Memory B cell (primary cell): ENCODE measurements at regions not wholly inside any gene's neighbourhood (a gene's known extent, or its start where the extent isn't known, plus 50 kb on each side); places are given as distances from the start of the nearest gene placed in this dataset.
"Not testable (repeated sequence)": the region's sequence is repeated elsewhere in the genome, so short reads cannot be mapped to it uniquely, and the experiment has no call there.

Source experiments
- ATAC-seq: fragments of 150-1000 bp; cut with Tn5 transposase; 2 replicates; pipeline ENCODE4 v1.10.0; 2021; ENCODE audit warnings: low read depth, mild to moderate bottlenecking, moderate library complexity
- DNase-seq, 2 donors: peaks; one replicate each; pipeline ENCODE4 v3.0.0; 2022; ENCODE audit warnings: low spot score in 2 of 2
- H3K27ac Mint-ChIP-seq: one replicate; pipeline ENCODE4 v1.8.0; 2022; ENCODE audit warnings: mild to moderate bottlenecking, moderate library complexity, mixed read lengths
- H3K27me3 Mint-ChIP-seq: one replicate; pipeline ENCODE4 v1.8.0; 2022; ENCODE audit warnings: mixed read lengths
- H3K36me3 Mint-ChIP-seq: one replicate; pipeline ENCODE4 v1.8.0; 2022; ENCODE audit warnings: mild to moderate bottlenecking, mixed read lengths
- H3K4me1 Mint-ChIP-seq: one replicate; pipeline ENCODE4 v1.8.0; 2022; ENCODE audit warnings: mixed read lengths
- H3K4me3 Mint-ChIP-seq: one replicate; pipeline ENCODE4 v1.8.0; 2022; ENCODE audit warnings: mild to moderate bottlenecking, moderate library complexity, mixed read lengths
- H3K9me3 Mint-ChIP-seq: one replicate; pipeline ENCODE4 v1.8.0; 2022; ENCODE audit warnings: mixed read lengths

DNA sequence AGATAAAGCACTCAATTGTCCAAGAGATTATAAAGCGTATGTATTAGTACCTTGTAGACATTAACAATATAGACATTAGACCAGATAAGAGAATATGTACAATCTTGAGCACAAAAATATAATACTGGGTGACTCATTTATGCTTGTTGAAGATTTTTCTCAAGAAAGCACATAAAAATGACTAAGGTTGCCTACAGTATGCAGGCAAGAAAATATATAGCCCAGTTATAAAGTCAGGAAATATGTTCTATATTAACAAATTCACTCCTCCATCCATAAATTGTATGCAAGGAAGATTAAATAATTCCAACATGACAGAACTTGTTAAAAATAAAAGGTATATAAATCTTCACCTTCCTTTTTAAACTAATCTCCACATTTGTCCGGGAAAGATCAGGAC is 356.4 kb upstream of the SLC39A10 start:
- H3K27ac Mint-ChIP-seq = no peak overlapping the region
- no peaks in the 10 kb centered on the region for H3K27me3 Mint-ChIP-seq
- H3K4me3 Mint-ChIP-seq = no peak overlapping the region
- H3K9me3 Mint-ChIP-seq = no peaks in the 10 kb centered on the region
- DNase-seq = no peak
- H3K4me1 Mint-ChIP-seq = peaks cover 2% of the 10 kb centered on the region
- no peaks in the 10 kb centered on the region for H3K36me3 Mint-ChIP-seq
- ATAC-seq = no peak

- no peak overlapping the region for H3K4me3 Mint-ChIP-seq
- ATAC-seq = no peak
- no peak for DNase-seq
- H3K27ac Mint-ChIP-seq = no peak overlapping the region
- H3K36me3 Mint-ChIP-seq = no peaks in the 10 kb centered on the region
- H3K27me3 Mint-ChIP-seq = no peaks in the 10 kb centered on the region
- peaks cover 2% of the 10 kb centered on the region for H3K4me1 Mint-ChIP-seq
- no peaks in the 10 kb centered on the region for H3K9me3 Mint-ChIP-seq
Observed at GRCh38 chr2:195299600-195299999, 357.4 kb upstream of the SLC39A10 start.

- Mint-ChIP-seq H3K27ac (no peak overlapping the region), H3K4me1 (no peaks in the 10 kb centered on the region), H3K9me3 (peaks cover 4% of the 10 kb centered on the region), H3K27me3 (no peaks in the 10 kb centered on the region), H3K36me3 (no peaks in the 10 kb centered on the region), H3K4me3 (no peak overlapping the region)
- DNase-seq (no peak), ATAC-seq (no peak)
Observed at GRCh38 chr2:195296490-195296889, 360.5 kb upstream of the SLC39A10 start.

GRCh38 chr2:195289081-195289480 is 367.9 kb upstream of the SLC39A10 start:
- Mint-ChIP-seq H3K27me3 (peaks cover 2% of the 10 kb centered on the region), H3K9me3 (peaks cover 2% of the 10 kb centered on the region), H3K4me1 (no peaks in the 10 kb centered on the region), H3K27ac (no peak overlapping the region), H3K36me3 (peaks cover 1% of the 10 kb centered on the region), H3K4me3 (no peak overlapping the region)
- ATAC-seq (no peak), DNase-seq (no peak)

- no peak overlapping the region for H3K4me3 Mint-ChIP-seq
- no peak overlapping the region for H3K27ac Mint-ChIP-seq
- DNase-seq (no peak), ATAC-seq (no peak)
- H3K27me3 Mint-ChIP-seq = no peaks in the 10 kb centered on the region
- peaks cover 3% of the 10 kb centered on the region for H3K4me1 Mint-ChIP-seq
- no peaks in the 10 kb centered on the region for H3K9me3 Mint-ChIP-seq
- H3K36me3 Mint-ChIP-seq = no peaks in the 10 kb centered on the region
Observed at GRCh38 chr2:195279840-195280427, 377.1 kb upstream of the SLC39A10 start.

GRCh38 chr2:195270466-195271039 is 386.5 kb upstream of the SLC39A10 start:
- H3K27ac Mint-ChIP-seq = no peak overlapping the region
- DNase-seq = no peak
- no peak for ATAC-seq
- H3K9me3 Mint-ChIP-seq = peaks cover 3% of the 10 kb centered on the region
- no peaks in the 10 kb centered on the region for H3K36me3 Mint-ChIP-seq
- peaks cover 4% of the 10 kb centered on the region for H3K27me3 Mint-ChIP-seq
- H3K4me1 Mint-ChIP-seq = no peaks in the 10 kb centered on the region
- H3K4me3 Mint-ChIP-seq = no peak overlapping the region

GRCh38 chr2:195269220-195269619 is 387.8 kb upstream of the SLC39A10 start:
- H3K9me3 Mint-ChIP-seq = peaks cover 3% of the 10 kb centered on the region

DNA sequence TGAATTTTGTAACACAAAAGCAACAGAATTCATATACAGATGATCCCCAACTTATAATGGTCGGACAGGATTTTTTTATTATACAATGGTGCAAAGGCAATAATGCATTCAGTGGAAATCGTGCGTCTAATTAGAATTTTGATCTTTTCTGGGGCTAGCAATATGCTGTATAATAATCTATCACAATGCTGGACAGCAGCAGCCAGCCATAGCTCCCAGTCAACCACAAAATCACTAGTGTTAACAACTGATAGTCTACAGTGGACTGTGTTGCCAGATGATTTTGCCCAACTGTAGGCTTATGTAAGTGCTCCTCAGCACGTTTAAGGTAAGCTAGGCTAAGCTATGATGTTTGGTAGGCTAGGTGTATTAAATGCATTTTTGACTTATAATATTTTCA is 399.0 kb upstream of the SLC39A10 start:
- peaks cover 1% of the 10 kb centered on the region for H3K9me3 Mint-ChIP-seq
- DNase-seq (no peak), ATAC-seq (no peak)
- H3K4me3 Mint-ChIP-seq = no peak overlapping the region
- H3K4me1 Mint-ChIP-seq = no peaks in the 10 kb centered on the region
- H3K27me3 Mint-ChIP-seq = no peaks in the 10 kb centered on the region
- no peak overlapping the region for H3K27ac Mint-ChIP-seq
- H3K36me3 Mint-ChIP-seq = peaks cover 2% of the 10 kb centered on the region

More at GRCh38 chr2:195269220-195269619, 387.8 kb upstream of the SLC39A10 start:
- ATAC-seq (no peak), DNase-seq (no peak)
- peaks cover 4% of the 10 kb centered on the region for H3K27me3 Mint-ChIP-seq
- no peak overlapping the region for H3K27ac Mint-ChIP-seq
- no peak overlapping the region for H3K4me3 Mint-ChIP-seq
- no peaks in the 10 kb centered on the region for H3K36me3 Mint-ChIP-seq
- no peaks in the 10 kb centered on the region for H3K4me1 Mint-ChIP-seq

DNA sequence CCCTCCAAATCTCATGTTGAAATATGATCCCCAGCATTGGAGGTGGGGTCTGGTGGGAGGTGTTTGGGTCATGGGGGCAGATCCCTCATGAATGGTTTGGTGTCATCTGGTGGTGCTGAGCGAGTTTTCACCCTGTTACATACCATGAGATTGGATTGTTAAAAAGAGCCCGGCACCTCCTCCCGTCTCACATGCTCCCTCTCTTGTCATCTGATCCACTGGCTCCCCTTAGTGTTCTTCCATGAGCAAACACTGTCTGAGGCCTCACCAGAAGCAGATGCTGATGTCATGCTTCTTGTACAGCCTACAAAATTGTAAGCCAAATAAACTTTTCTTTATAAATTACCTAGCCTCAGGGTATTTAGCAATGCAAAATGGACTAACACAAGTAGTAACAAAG is 405.0 kb upstream of the SLC39A10 start:
- Mint-ChIP-seq H3K4me1 (no peaks in the 10 kb centered on the region), H3K27me3 (no peaks in the 10 kb centered on the region), H3K4me3 (no peak overlapping the region), H3K27ac (no peak overlapping the region), H3K36me3 (peaks cover 2% of the 10 kb centered on the region), H3K9me3 (peaks cover 6% of the 10 kb centered on the region)
- ATAC-seq (no peak), DNase-seq (no peak)

DNA sequence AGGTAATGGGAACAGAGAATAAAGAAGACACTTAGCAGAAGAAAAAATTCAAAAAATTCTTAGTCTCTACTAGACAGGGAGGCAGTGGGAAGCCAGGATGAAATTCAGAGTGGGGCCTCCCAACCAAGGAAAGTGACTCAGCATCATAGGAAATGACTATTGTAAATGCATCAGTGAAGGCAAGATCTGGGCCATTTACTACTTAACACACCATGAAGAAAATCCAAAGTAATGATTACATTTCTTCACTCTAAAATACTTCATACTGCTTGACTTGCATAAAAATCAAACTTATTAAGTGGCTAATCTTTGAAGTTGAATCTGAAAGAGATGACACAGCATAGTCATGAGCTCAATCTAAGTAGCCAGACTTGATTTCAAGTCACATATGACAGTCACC is 405.8 kb upstream of the SLC39A10 start:
- no peak for DNase-seq
- Mint-ChIP-seq H3K27ac (no peak overlapping the region), H3K4me3 (no peak overlapping the region), H3K9me3 (peaks cover 9% of the 10 kb centered on the region), H3K4me1 (no peaks in the 10 kb centered on the region), H3K27me3 (no peaks in the 10 kb centered on the region), H3K36me3 (peaks cover 2% of the 10 kb centered on the region)
- no peak for ATAC-seq

GRCh38 chr2:195238826-195239225 is 418.2 kb upstream of the SLC39A10 start:
- Mint-ChIP-seq H3K27me3 (no peaks in the 10 kb centered on the region), H3K9me3 (peaks cover 4% of the 10 kb centered on the region), H3K4me1 (no peaks in the 10 kb centered on the region), H3K36me3 (no peaks in the 10 kb centered on the region), H3K4me3 (no peak overlapping the region), H3K27ac (no peak overlapping the region)
- DNase-seq (no peak), ATAC-seq (no peak)

DNA sequence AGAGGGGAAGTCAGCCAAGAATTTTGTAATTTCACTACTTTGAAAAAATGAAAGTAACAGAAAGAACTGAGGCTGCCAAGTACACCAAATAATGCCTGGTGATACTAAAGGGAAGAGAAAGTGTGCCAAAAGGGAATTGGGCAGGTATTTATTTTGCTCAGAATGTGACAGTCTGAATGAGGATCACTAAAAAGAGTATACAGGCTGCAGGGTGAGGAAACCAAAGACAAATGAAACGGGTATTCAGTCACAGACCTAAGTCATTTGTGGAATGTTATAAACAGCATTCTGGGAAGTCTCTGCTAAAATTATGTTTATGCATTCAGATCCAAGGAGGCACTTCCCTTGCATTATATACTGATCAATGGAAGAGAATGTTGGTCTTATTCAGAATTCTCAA is 418.6 kb upstream of the SLC39A10 start:
- DNase-seq (no peak), ATAC-seq (no peak)
- Mint-ChIP-seq H3K27ac (no peak overlapping the region), H3K4me3 (no peak overlapping the region), H3K4me1 (no peaks in the 10 kb centered on the region), H3K36me3 (no peaks in the 10 kb centered on the region), H3K9me3 (peaks cover 3% of the 10 kb centered on the region), H3K27me3 (no peaks in the 10 kb centered on the region)

DNA sequence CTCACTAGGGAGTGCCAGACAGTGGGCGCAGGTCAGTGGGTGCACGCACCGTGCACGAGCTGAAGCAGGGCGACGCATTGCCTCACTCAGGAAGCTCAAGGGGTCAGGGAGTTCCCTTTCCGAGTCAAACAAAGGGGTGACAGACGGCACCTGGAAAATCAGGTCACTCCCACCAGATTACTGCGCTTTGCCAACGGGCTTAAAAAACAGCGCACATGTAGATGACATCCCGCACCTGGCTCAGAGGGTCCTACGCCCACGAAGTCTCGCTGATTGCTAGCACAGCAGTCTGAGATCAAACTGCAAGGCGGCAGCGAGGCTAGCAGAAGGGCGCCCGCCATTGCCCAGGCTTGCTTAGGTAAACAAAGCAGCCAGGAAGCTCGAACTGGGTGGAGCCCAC is 428.5 kb upstream of the SLC39A10 start:
- not testable (repeated sequence) for H3K27me3 Mint-ChIP-seq, DNase-seq

DNA sequence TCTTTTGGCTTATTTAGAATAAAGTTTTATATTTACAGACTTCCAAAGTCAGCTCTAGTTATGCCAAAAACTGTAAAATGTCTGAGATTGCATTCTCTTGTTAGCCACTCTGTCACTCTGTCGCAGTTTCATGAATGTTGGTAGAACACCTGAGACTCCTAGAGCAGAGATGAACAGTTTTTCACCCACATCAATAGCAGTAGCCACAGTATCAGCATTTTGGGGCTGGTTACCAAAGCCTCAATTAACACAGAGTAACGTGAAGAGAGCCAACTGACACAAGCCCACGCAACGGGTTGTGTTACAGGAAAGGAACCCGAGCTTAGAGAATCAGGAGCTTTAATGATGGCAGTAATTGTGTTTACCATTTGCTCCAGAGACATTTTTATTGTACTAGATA is 443.0 kb upstream of the SLC39A10 start:
- no peaks in the 10 kb centered on the region for H3K36me3 Mint-ChIP-seq
- no peaks in the 10 kb centered on the region for H3K4me1 Mint-ChIP-seq
- no peak for DNase-seq

More for the DNA sequence above, 428.5 kb upstream of the SLC39A10 start:
- not testable (repeated sequence) for H3K27ac Mint-ChIP-seq, H3K36me3 Mint-ChIP-seq, ATAC-seq, H3K4me3 Mint-ChIP-seq, H3K4me1 Mint-ChIP-seq, H3K9me3 Mint-ChIP-seq

GRCh38 chr2:195212586-195212985 is 444.4 kb upstream of the SLC39A10 start:
- no peak overlapping the region for H3K4me3 Mint-ChIP-seq
- peaks cover 1% of the 10 kb centered on the region for H3K9me3 Mint-ChIP-seq
- no peak overlapping the region for H3K27ac Mint-ChIP-seq
- no peaks in the 10 kb centered on the region for H3K27me3 Mint-ChIP-seq
- H3K4me1 Mint-ChIP-seq = no peaks in the 10 kb centered on the region
- H3K36me3 Mint-ChIP-seq = no peaks in the 10 kb centered on the region
- no peak for ATAC-seq
- no peak for DNase-seq

More for the DNA sequence above, 443.0 kb upstream of the SLC39A10 start:
- no peaks in the 10 kb centered on the region for H3K27me3 Mint-ChIP-seq
- ATAC-seq = no peak
- H3K9me3 Mint-ChIP-seq = no peaks in the 10 kb centered on the region
- H3K4me3 Mint-ChIP-seq = no peak overlapping the region
- H3K27ac Mint-ChIP-seq = no peak overlapping the region
